IMR-90 (cell line): ENCODE measurements at regions not wholly inside any gene's neighbourhood (a gene's known extent, or its start where the extent isn't known, plus 50 kb on each side); places are given as distances from the start of the nearest gene placed in this dataset.

Experiments
- ATAC-seq: fragments of 200-7000 bp; cut with Tn5 transposase; 2 replicates; pipeline ENCODE4 v1.9.1; 2020; ENCODE audit warnings: low read depth, mild to moderate bottlenecking, moderate library complexity
- BruUV-seq: library from RNA; stranded (reverse); fragments of 400-500 nt; replicated peaks from 2 replicates; lab custom pipeline; 2021; lab: Mats Ljungman, UMichigan
- CTCF ChIA-PET: fragments of 300-600 bp; formaldehyde crosslinking; extraction: SDS; loops from one replicate; lab custom pipeline; 2021; ENCODE audit warnings: antibody characterized with exemption; lab: Yijun Ruan, JAX
- POLR2A ChIA-PET: fragments of 300-600 bp; sonication (Branson Sonifier 250); formaldehyde crosslinking; loops from one replicate; lab custom pipeline; 2022; ENCODE audit warnings: antibody characterized with exemption; ENCODE audit not compliant: unreplicated experiment; lab: Charles Lee
- DNase-seq: peaks from one replicate; pipeline ENCODE4 v3.0.0; 2013
- H2AFZ ChIP-seq: replicated peaks from 2 replicates; pipeline ENCODE3; 2013; ENCODE audit warnings: low read length, mild to moderate bottlenecking; ENCODE audit not compliant: poor library complexity
- H2AK5ac ChIP-seq: 2 replicates; pipeline ENCODE4 v1.6.1; 2013; ENCODE audit warnings: low read depth, low read length, inconsistent platforms
- H2AK9ac ChIP-seq: replicated peaks from 2 replicates; pipeline ENCODE3; 2013; ENCODE audit warnings: mild to moderate bottlenecking, low read depth, low read length, moderate library complexity; ENCODE audit not compliant: poor library complexity
- H2BK120ac ChIP-seq: 2 replicates; pipeline ENCODE4 v1.6.1; 2013; ENCODE audit warnings: low read depth, low read length, inconsistent platforms
- H2BK15ac ChIP-seq: 3 replicates; pipeline ENCODE4 v1.6.1; 2013; ENCODE audit warnings: low read depth, low read length, inconsistent platforms
- H2BK20ac ChIP-seq: 2 replicates; pipeline ENCODE4 v1.6.1; 2013; ENCODE audit warnings: low read depth, mild to moderate bottlenecking, inconsistent platforms, low read length, moderate library complexity
- H2BK5ac ChIP-seq: 2 replicates; pipeline ENCODE4 v1.6.1; 2013; ENCODE audit warnings: mild to moderate bottlenecking, low read depth, low read length, inconsistent platforms; ENCODE audit not compliant: poor library complexity, severe bottlenecking
- H3K14ac ChIP-seq: replicated peaks from 2 replicates; pipeline ENCODE4 v1.6.1; 2013; ENCODE audit warnings: low read depth, low read length, inconsistent platforms
- H3K18ac ChIP-seq: 2 replicates; pipeline ENCODE4 v1.6.1; 2013; ENCODE audit warnings: low read depth, low read length, control low read depth
- H3K23ac ChIP-seq: 2 replicates; pipeline ENCODE4 v1.6.1; 2013; ENCODE audit warnings: low read depth, low read length, inconsistent platforms
- H3K27ac ChIP-seq: 2 replicates; pipeline ENCODE4 v1.5.1; 2013; ENCODE audit warnings: mild to moderate bottlenecking, control low read depth, low read length; ENCODE audit not compliant: insufficient read depth
- H3K27me3 ChIP-seq: 2 replicates; pipeline ENCODE4 v1.6.1; 2013; ENCODE audit warnings: low read length; ENCODE audit not compliant: control insufficient read depth, insufficient read depth
- H3K36me3 ChIP-seq: 2 replicates; pipeline ENCODE4 v1.6.1; 2013; ENCODE audit warnings: low read length, mixed read lengths; ENCODE audit not compliant: control insufficient read depth, insufficient read depth
- H3K4ac ChIP-seq: 2 replicates; pipeline ENCODE4 v1.6.1; 2013; ENCODE audit warnings: low read depth, low read length, inconsistent platforms
- H3K4me1 ChIP-seq: 2 replicates; pipeline ENCODE4 v1.6.1; 2013; ENCODE audit warnings: low read length, mixed read lengths; ENCODE audit not compliant: control insufficient read depth, insufficient read depth
- H3K4me2 ChIP-seq: 2 replicates; pipeline ENCODE4 v1.6.1; 2013; ENCODE audit warnings: low read depth, mild to moderate bottlenecking, control low read depth, low read length, moderate library complexity
- H3K4me3 ChIP-seq: 2 replicates; pipeline ENCODE4 v1.5.1; 2013; ENCODE audit warnings: low read depth, mild to moderate bottlenecking, control low read depth, low read length, moderate library complexity; ENCODE audit not compliant: insufficient read depth
- H3K56ac ChIP-seq: 2 replicates; pipeline ENCODE4 v1.6.1; 2013; ENCODE audit warnings: low read length, inconsistent platforms; ENCODE audit not compliant: insufficient read depth; ENCODE audit errors: extremely low read depth
- H3K79me1 ChIP-seq, 2 experiments: 2 replicates each; pipeline ENCODE4 v1.6.1; 2013; ENCODE audit warnings: low read length in 2 of 2, inconsistent platforms in 1 of 2, low read depth in 1 of 2
- H3K9ac ChIP-seq: 2 replicates; pipeline ENCODE4 v1.6.1; 2013; ENCODE audit warnings: low read depth, low read length, control low read depth
- H3K9me1 ChIP-seq: 2 replicates; pipeline ENCODE4 v1.6.1; 2013; ENCODE audit warnings: low read length, inconsistent platforms; ENCODE audit not compliant: insufficient read depth
- H3K9me3 ChIP-seq: 2 replicates; pipeline ENCODE4 v1.6.1; 2013; ENCODE audit warnings: low read length; ENCODE audit not compliant: control insufficient read depth, insufficient read depth
- H4K20me1 ChIP-seq: 2 replicates; pipeline ENCODE4 v1.6.1; 2013; ENCODE audit warnings: low read length, inconsistent platforms; ENCODE audit not compliant: insufficient read depth
- H4K5ac ChIP-seq: 2 replicates; pipeline ENCODE4 v1.6.1; 2013; ENCODE audit warnings: mild to moderate bottlenecking, low read depth, low read length, control low read depth
- H4K8ac ChIP-seq, 2 experiments: 2 replicates each; pipeline ENCODE4 v1.6.1; 2013; ENCODE audit warnings: low read depth in 2 of 2, low read length in 2 of 2, control low read depth in 1 of 2, inconsistent platforms in 1 of 2
- H4K91ac ChIP-seq: 2 replicates; pipeline ENCODE4 v1.6.1; 2013; ENCODE audit warnings: low read depth, low read length, inconsistent platforms; ENCODE audit not compliant: insufficient read depth
- CEBPB ChIP-seq: IDR thresholded peaks from 2 replicates; pipeline ENCODE4 v1.6.1; 2012; ENCODE audit warnings: low read depth, low read length, improper control_type of control experiment
- POLR2A ChIP-seq: IDR thresholded peaks from 2 replicates; pipeline ENCODE4 v1.6.1; 2012; ENCODE audit warnings: mild to moderate bottlenecking, low read depth, low read length
- WGBS, 2 experiments: methylation state at CpG; one replicate each; pipeline versions ENCODE4 v1.1.5 to v1.1.7; 2013; ENCODE audit warnings: missing lambda C conversion rate in 2 of 2; ENCODE audit not compliant: insufficient read length in 1 of 2; ENCODE audit errors: extremely low coverage in 2 of 2; 5-methylcytosine and 5-hydroxymethylcytosine counted together
- dilution Hi-C: fragments of 300-500 bp; cut with HindIII; formaldehyde crosslinking; loops from one replicate; pipeline ENCODE4 v1.14.3; 2018; ENCODE audit warnings: low sequenced_read_pairs; ENCODE audit not compliant: unreplicated experiment
- in situ Hi-C: fragments of 300-500 bp; cut with MboI; formaldehyde crosslinking; loops from 3 replicates; pipeline ENCODE4 v1.14.3; 2019; ENCODE audit warnings: low sequenced_read_pairs, inconsistent platforms, mixed read lengths
- intact Hi-C: fragments of 100-400 bp; cut with micrococcal nuclease; formaldehyde crosslinking; loops from 2 replicates; pipeline ENCODE4 v1.10.0; 2022

- peaks cover 13% of the 10 kb centered on the region for H3K4me1 ChIP-seq
- H3K14ac ChIP-seq = peak overlapping the region; percentile 92
- peak overlapping the region; percentile 76 for H2BK5ac ChIP-seq
- no peaks in the 10 kb centered on the region for H3K9me3 ChIP-seq
- peak overlapping the region; percentile 8; the same call in 1 of the 2 replicates for H3K56ac ChIP-seq
- WGBS, 2 experiments = 28% methylated on average over 2 of the region's 4 CpGs; no CpG with 5 or more reads in 1 of the 2 experiments
- peak overlapping the region; percentile 27 to 62 for H4K8ac ChIP-seq
- H4K5ac ChIP-seq = peak overlapping the region; percentile 93
- H2AK5ac ChIP-seq = peak overlapping the region; percentile 87; the same call in 1 of the 2 replicates
- H4K20me1 ChIP-seq = no peaks in the 10 kb centered on the region
- in situ Hi-C loops = no loop called here
- CTCF ChIA-PET = no interaction called here
- TF ChIP-seq CEBPB = no peak
- 0 out of 2 replicates have a peak, but pooled peaks have one; percentile 12 for TF ChIP-seq POLR2A
- intact Hi-C loops = loop anchor here (2.0 kb wide), 1 partner anchor 25 kb away; no protein-coding TSS in a partner anchor
- peak overlapping the region; percentile 83 for H3K23ac ChIP-seq
- peak overlapping the region; percentile 78 for H2AFZ ChIP-seq
- H2BK20ac ChIP-seq = peak overlapping the region; percentile 94
- no peaks in the 10 kb centered on the region for H3K36me3 ChIP-seq
- no peaks in the 10 kb centered on the region for H3K27me3 ChIP-seq
- dilution Hi-C loops = no loop called here
- H3K18ac ChIP-seq = peak overlapping the region; percentile 96
- ATAC-seq (peak; percentile 6; the same call in 1 of the 2 replicates), DNase-seq (no peak)
- H3K4me2 ChIP-seq = peak overlapping the region; percentile 69
- H3K4me3 ChIP-seq = no peak overlapping the region
- no TSS peak for BruUV-seq
- peak overlapping the region; percentile 17 for H2AK9ac ChIP-seq
- no peaks in the 10 kb centered on the region for H3K79me1 ChIP-seq
- peak overlapping the region; percentile 81 for H4K91ac ChIP-seq
- POLR2A ChIA-PET = no interaction called here
- peak overlapping the region; percentile 86 for H3K4ac ChIP-seq
- H2BK120ac ChIP-seq = peak overlapping the region; percentile 79
- peak overlapping the region; percentile 19 for H3K9ac ChIP-seq
- peaks cover 5% of the 10 kb centered on the region; the same call in 1 of the 2 replicates for H3K9me1 ChIP-seq
- H2BK15ac ChIP-seq = peak overlapping the region; percentile 69
- H3K27ac ChIP-seq = peak overlapping the region; percentile 93
These were observed 130.3 kb upstream of the RASSF8 start for GRCh38 chr12:25828188-25828587.
